Peyer's patch (tissue), 4 donors: ENCODE measurements at regions not wholly inside any gene's neighbourhood (a gene's known extent, or its start where the extent isn't known, plus 50 kb on each side); places are given as distances from the start of the nearest gene placed in this dataset.

ENCODE experiments used
- DNase-seq, 3 donors: peaks; one replicate each; pipeline ENCODE4 v3.0.0-alpha.2; 2017 to 2019
- H3K27ac ChIP-seq, 4 donors: fragments of 200-600 bp; sonication (generic); one replicate each; pipeline ENCODE4 v1.5.1; 2016 to 2019
- H3K27me3 ChIP-seq, 2 donors: fragments of 200-600 bp; sonication (generic); one replicate each; pipeline ENCODE4 v1.5.1; 2019
- H3K36me3 ChIP-seq, 3 donors: fragments of 200-600 bp; sonication (generic); one replicate each; pipeline ENCODE4 v1.5.1; 2016 to 2019
- H3K4me1 ChIP-seq, 4 donors: fragments of 200-600 bp; sonication (generic); one replicate each; pipeline ENCODE4 v1.5.1; 2016 to 2019
- H3K4me3 ChIP-seq, 4 donors: fragments of 200-600 bp; sonication (generic); 1 replicate in 3 of 4; 2 replicates in 1 of 4; pipeline ENCODE4 v1.5.1; 2016 to 2019; ENCODE audit warnings: mild to moderate bottlenecking in 1 of 4
- H3K9me3 ChIP-seq, 4 donors: fragments of 200-600 bp; sonication (generic); one replicate each; pipeline ENCODE4 v1.5.1; 2016 to 2019; ENCODE audit warnings: mild to moderate bottlenecking in 1 of 4
- CTCF ChIP-seq, 6 experiments: fragments of 450-650 bp in 4 of 6; fragments of 200-600 bp in 2 of 6; sonication (generic) in 1 of 6; IDR thresholded peaks; one replicate each; pipeline ENCODE4 v1.5.1; 2017 to 2019; ENCODE audit warnings: antibody characterized with exemption in 6 of 6, mild to moderate bottlenecking in 3 of 6, moderate library complexity in 1 of 6
- POLR2A ChIP-seq, 2 donors: fragments of 450-650 bp; IDR thresholded peaks; one replicate each; pipeline ENCODE4 v1.5.1; 2017; ENCODE audit warnings: antibody characterized with exemption in 2 of 2, mild to moderate bottlenecking in 2 of 2, moderate library complexity in 2 of 2
- small RNA-seq, 2 donors: library from RNA; depleted of rRNA; stranded (forward); fragments of <200 nt; gene quantifications; one replicate each; pipeline ENCODE3, GENCODE V24; 2016

DNA sequence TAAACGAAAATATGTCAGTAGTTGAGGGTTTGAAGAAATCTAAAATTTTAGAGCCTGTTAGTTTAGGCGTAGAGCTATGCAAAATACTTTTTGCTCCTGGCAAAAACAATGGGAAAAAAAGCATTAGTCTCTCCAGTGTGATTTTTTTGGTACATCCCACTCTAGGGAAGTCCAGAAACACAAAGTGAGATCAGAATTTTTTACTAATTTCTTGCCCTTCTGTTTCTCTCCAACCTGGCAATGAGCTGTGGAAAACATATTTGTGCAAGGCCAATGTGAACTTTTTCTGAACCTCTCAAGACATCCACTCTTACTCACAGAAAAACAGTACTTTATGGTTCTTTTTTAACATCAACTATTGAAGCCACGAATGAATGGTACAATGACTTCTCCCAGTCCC lies 56.9 kb upstream of the DCN start:
- no peaks in the 10 kb centered on the region for H3K27me3 ChIP-seq
- H3K4me1 ChIP-seq, result no peaks in the 10 kb centered on the region
- TF ChIP-seq CTCF (IDR thresholded peaks at IDR 0.05) (no peak), POLR2A (IDR thresholded peaks at IDR 0.05) (no peak)
- no peaks in the 10 kb centered on the region for H3K36me3 ChIP-seq
- H3K4me3 ChIP-seq, result no peak overlapping the region
- DNase-seq, result no peak
- no peak overlapping the region for H3K27ac ChIP-seq
- no peaks in the 10 kb centered on the region for H3K9me3 ChIP-seq

Small RNA genes in the stretch of these regions (small RNA-seq; reads per million reads assigned to genes)
- gene AC090049.2, result 0 reads per million in 2 donors
- 0 reads per million in 2 donors for gene RF02110
